Astrocyte (in vitro differentiated cells and primary cell): ENCODE measurements at regions not wholly inside any gene's neighbourhood (a gene's known extent, or its start where the extent isn't known, plus 50 kb on each side); places are given as distances from the start of the nearest gene placed in this dataset.

Experiments used
- CTCF ChIP-seq: IDR thresholded peaks from 2 replicates; pipeline ENCODE4 v1.5.1; 2011; ENCODE audit warnings: low read depth, mild to moderate bottlenecking, inconsistent platforms, low read length, moderate library complexity; ENCODE audit not compliant: insufficient read depth
- EZH2 ChIP-seq: IDR thresholded peaks from 2 replicates; pipeline ENCODE4 v1.6.1; 2012; ENCODE audit warnings: mild to moderate bottlenecking, low read length, inconsistent platforms; ENCODE audit not compliant: insufficient read depth

GRCh38 chr4:131764730-131765129 lies 1384.4 kb upstream of the PCDH10 start:
- TF ChIP-seq CTCF (no peak), EZH2 (no peak)
